Ovary (tissue), 7 donors: ENCODE measurements at regions not wholly inside any gene's neighbourhood (a gene's known extent, or its start where the extent isn't known, plus 50 kb on each side); places are given as distances from the start of the nearest gene placed in this dataset.

Source experiments
- DNase-seq, 5 donors: peaks; one replicate each; pipeline ENCODE4 v3.0.0-alpha.2; 2019 to 2020
- H3K27ac ChIP-seq, 2 donors: fragments of 200-600 bp; one replicate each; pipeline versions ENCODE4 v1.5.1 to v1.8.0; 2019 to 2022
- H3K27me3 ChIP-seq: fragments of 200-600 bp; one replicate; pipeline ENCODE4 v1.8.0; 2022
- H3K36me3 ChIP-seq: fragments of 200-600 bp; sonication (generic); one replicate; pipeline ENCODE4 v1.5.1; 2019
- H3K4me1 ChIP-seq: one replicate; pipeline ENCODE4 v1.8.1; 2013; ENCODE audit warnings: mild to moderate bottlenecking, moderate library complexity; ENCODE audit not compliant: insufficient read depth
- H3K4me3 ChIP-seq: fragments of 200-600 bp; sonication (generic); one replicate; pipeline ENCODE4 v1.5.1; 2017
- H3K9me3 ChIP-seq, 2 donors: fragments of 200-600 bp in 1 of 2; sonication (generic) in 1 of 2; one replicate each; pipeline versions ENCODE4 v1.5.1 to v1.8.1; 2013 to 2019; ENCODE audit warnings: mild to moderate bottlenecking in 1 of 2, moderate library complexity in 1 of 2
- CTCF ChIP-seq, 3 donors: fragments of 450-650 bp in 2 of 3; fragments of 200-600 bp in 1 of 3; IDR thresholded peaks; one replicate each; pipeline versions ENCODE4 v1.5.1 to v1.8.0; 2016 to 2022; ENCODE audit warnings: antibody characterized with exemption in 3 of 3, mild to moderate bottlenecking in 1 of 3
- EP300 ChIP-seq: sonication (generic); formaldehyde crosslinking; IDR thresholded peaks from one replicate; pipeline ENCODE4 v1.6.1; 2017; ENCODE audit warnings: antibody characterized with exemption
- POLR2A ChIP-seq: fragments of 450-650 bp; IDR thresholded peaks from one replicate; pipeline ENCODE4 v1.6.1; 2017; ENCODE audit warnings: antibody characterized with exemption, mild to moderate bottlenecking, moderate library complexity
- WGBS, 3 donors: extraction: QIAGEN DNeasy Blood & Tissue Kit in 1 of 3; methylation state at CpG; one replicate each; pipeline versions ENCODE4 v1.1.5 to v1.1.7; 2013 to 2017; 5-methylcytosine and 5-hydroxymethylcytosine counted together
- intact Hi-C, 4 donors: fragments of 100-400 bp; cut with DNase I; formaldehyde crosslinking; loops; one replicate each; pipeline versions ENCODE4 v1.11.0 to v1.15.1; 2022 to 2023
- donor health status: DM: no; HTN: no; CAD: no; lungs with moderate emphysema.
- donor health status: DM: no; HTN: no; CAD: no.
- donor health status: Bipolar disorder and iron deficiency.
- donor health status: DM: no; HTN: no; CAD: no.
- donor health status: DM: yes; HTN: yes; CAD: no.

GRCh38 chr4:11606078-11606477, 177.4 kb upstream of the HS3ST1 start:
- no peak for TF ChIP-seq CTCF (IDR thresholded peaks at IDR 0.05)
- no peak for TF ChIP-seq POLR2A
- no peak for TF ChIP-seq EP300
- intact Hi-C loops: no loop called here
- no peaks in the 10 kb centered on the region for H3K4me1 ChIP-seq
- no peaks in the 10 kb centered on the region for H3K36me3 ChIP-seq
- DNase-seq: no peak
- H3K27ac ChIP-seq: no peak overlapping the region
- no peaks in the 10 kb centered on the region for H3K9me3 ChIP-seq
- no peaks in the 10 kb centered on the region for H3K27me3 ChIP-seq
- H3K4me3 ChIP-seq: no peak overlapping the region
- 56 to 79% (median 78%) methylated on average over 1 of the region's 1 CpG for WGBS, 3 donors

- no peaks in the 10 kb centered on the region for H3K27me3 ChIP-seq
- DNase-seq: no peak
- no peak overlapping the region for H3K27ac ChIP-seq
- intact Hi-C loops: no loop called here
- no peaks in the 10 kb centered on the region for H3K36me3 ChIP-seq
- TF ChIP-seq EP300: no peak
- no peak for TF ChIP-seq POLR2A
- no peak for TF ChIP-seq CTCF (IDR thresholded peaks at IDR 0.05)
- 56 to 68% (median 68%) methylated on average over 1 of the region's 1 CpG for WGBS, 3 donors
- no peaks in the 10 kb centered on the region for H3K4me1 ChIP-seq
- no peaks in the 10 kb centered on the region for H3K9me3 ChIP-seq
- H3K4me3 ChIP-seq: no peak overlapping the region
Measured at GRCh38 chr4:11605597-11605996, 176.9 kb upstream of the HS3ST1 start.

- TF ChIP-seq CTCF (IDR thresholded peaks at IDR 0.05): no peak
- Histone ChIP-seq H3K4me1 (no peaks in the 10 kb centered on the region), H3K4me3 (no peak overlapping the region), H3K9me3 (no peaks in the 10 kb centered on the region), H3K36me3 (no peaks in the 10 kb centered on the region), H3K27ac (no peak overlapping the region), H3K27me3 (no peaks in the 10 kb centered on the region)
- intact Hi-C loops: no loop called here
- no peak for DNase-seq
- 91 to 93% (median 92%) methylated on average over 3 of the region's 3 CpGs for WGBS, 3 donors
Measured at GRCh38 chr4:11604821-11605220, 176.1 kb upstream of the HS3ST1 start.

GRCh38 chr4:11603591-11604194, 175.0 kb upstream of the HS3ST1 start:
- intact Hi-C loops: no loop called here

More at GRCh38 chr4:11603591-11604194, 175.0 kb upstream of the HS3ST1 start:
- 82 to 86% (median 83%) methylated on average over 6 of the region's 6 CpGs for WGBS, 3 donors
- Histone ChIP-seq H3K27me3 (no peaks in the 10 kb centered on the region), H3K4me3 (no peak overlapping the region), H3K27ac (no peak overlapping the region), H3K4me1 (no peaks in the 10 kb centered on the region), H3K36me3 (no peaks in the 10 kb centered on the region), H3K9me3 (no peaks in the 10 kb centered on the region)
- DNase-seq: no peak
- TF ChIP-seq POLR2A (no peak), CTCF (IDR thresholded peaks at IDR 0.05) (no peak), EP300 (no peak)
